Chondrocyte (in vitro differentiated cells): ENCODE measurements at regions not wholly inside any gene's neighbourhood (a gene's known extent, or its start where the extent isn't known, plus 50 kb on each side); places are given as distances from the start of the nearest gene placed in this dataset.

ENCODE experiments used
- DNase-seq: peaks from one replicate; pipeline ENCODE4 v3.0.0; 2021; ENCODE audit warnings: mixed read lengths, low spot score
- H3K27ac Mint-ChIP-seq: one replicate; pipeline ENCODE4 v1.8.0; 2021; ENCODE audit warnings: mild to moderate bottlenecking, moderate library complexity, mixed read lengths; ENCODE audit not compliant: unreplicated experiment
- H3K27me3 Mint-ChIP-seq: 2 replicates; pipeline ENCODE4 v1.8.0; 2021; ENCODE audit warnings: low read depth, mixed read lengths
- H3K36me3 Mint-ChIP-seq: 2 replicates; pipeline ENCODE4 v1.8.0; 2021; ENCODE audit warnings: low read depth, mixed read lengths
- H3K4me1 Mint-ChIP-seq: 2 replicates; pipeline ENCODE4 v1.8.0; 2021; ENCODE audit warnings: low read depth, mild to moderate bottlenecking, mixed read lengths
- H3K4me3 Mint-ChIP-seq: one replicate; pipeline ENCODE4 v1.8.0; 2021; ENCODE audit warnings: mild to moderate bottlenecking, moderate library complexity, mixed read lengths; ENCODE audit not compliant: unreplicated experiment
- H3K9me3 Mint-ChIP-seq: 2 replicates; pipeline ENCODE4 v1.8.0; 2021; ENCODE audit warnings: low read depth, mixed read lengths
- CTCF ChIP-seq: fragments of 200-600 bp; sonication (generic); IDR thresholded peaks from 2 replicates; pipeline ENCODE4 v1.5.0; 2021; ENCODE audit warnings: antibody characterized with exemption, mild to moderate bottlenecking, moderate library complexity
- microRNA-seq: library from miRNA; unstranded; fragments of <30 nt; microRNA quantifications from one replicate; pipeline ENCODE4 v1.2.0, GENCODE V29; 2020; ENCODE audit warnings: borderline number of aligned reads

GRCh38 chr9:94198414-94198813, 60.7 kb upstream of the ZNF169 start:
- no peak for TF ChIP-seq CTCF
- Mint-ChIP-seq H3K9me3 (peaks cover 39% of the 10 kb centered on the region), H3K4me3 (no peak overlapping the region), H3K27ac (peak overlapping the region; percentile 32), H3K36me3 (peaks cover 46% of the 10 kb centered on the region), H3K4me1 (peaks cover 4% of the 10 kb centered on the region), H3K27me3 (no peaks in the 10 kb centered on the region)
- no peak for DNase-seq

- H3K27ac Mint-ChIP-seq, result no peak overlapping the region
- no peaks in the 10 kb centered on the region for H3K27me3 Mint-ChIP-seq
- no peak for TF ChIP-seq CTCF
- no peak overlapping the region for H3K4me3 Mint-ChIP-seq
- H3K4me1 Mint-ChIP-seq, result peaks cover 4% of the 10 kb centered on the region
- peaks cover 37% of the 10 kb centered on the region for H3K36me3 Mint-ChIP-seq
- DNase-seq, result no peak
- H3K9me3 Mint-ChIP-seq, result peaks cover 39% of the 10 kb centered on the region
Measured at GRCh38 chr9:94199776-94200175, 59.3 kb upstream of the ZNF169 start.

DNA sequence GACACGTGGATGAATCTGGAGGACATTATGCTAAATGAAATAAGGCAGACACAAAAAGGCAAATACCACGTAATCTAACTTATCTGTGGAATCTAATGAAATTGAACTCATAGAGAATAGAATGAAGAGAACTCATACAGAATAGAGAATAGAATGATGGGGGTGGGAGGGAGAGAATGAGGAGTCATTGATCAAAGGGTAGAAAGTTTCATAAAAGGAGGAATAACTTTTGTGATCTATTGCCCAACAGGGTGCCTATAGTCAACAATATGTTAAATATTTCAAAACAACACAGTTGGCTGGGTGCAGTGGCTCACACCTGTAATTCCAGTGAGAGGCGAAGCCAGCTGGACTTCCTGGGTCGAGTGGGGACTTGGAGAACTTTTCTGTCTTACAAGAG, 54.9 kb upstream of the ZNF169 start:
- H3K4me1 Mint-ChIP-seq, result peaks cover 4% of the 10 kb centered on the region
- H3K27ac Mint-ChIP-seq, result no peak overlapping the region
- DNase-seq, result no peak
- H3K27me3 Mint-ChIP-seq, result no peaks in the 10 kb centered on the region
- no peak for TF ChIP-seq CTCF
- peaks cover 14% of the 10 kb centered on the region for H3K36me3 Mint-ChIP-seq
- H3K4me3 Mint-ChIP-seq, result no peak overlapping the region
- H3K9me3 Mint-ChIP-seq, result peaks cover 37% of the 10 kb centered on the region

DNA sequence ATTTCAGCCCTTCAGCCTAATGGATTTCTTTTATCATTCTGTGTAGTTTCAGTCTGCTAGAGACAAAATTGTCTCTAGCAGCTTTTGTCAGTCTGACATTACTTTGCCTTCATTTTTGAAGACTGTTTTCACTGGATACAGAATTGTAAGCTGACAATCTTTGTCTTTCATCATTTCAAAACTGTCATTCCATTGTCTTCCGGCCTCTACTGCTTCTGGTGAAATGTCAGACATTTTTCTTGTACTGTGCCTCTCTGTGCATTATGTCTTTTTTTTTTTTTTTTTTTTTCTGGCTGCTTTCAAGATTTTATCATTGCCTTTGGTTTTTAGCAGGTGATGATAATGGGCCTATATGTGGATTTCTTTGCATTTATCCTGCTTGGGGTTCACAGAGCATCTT, 51.3 kb upstream of the ZNF169 start:
- H3K4me1 Mint-ChIP-seq, result peaks cover 16% of the 10 kb centered on the region
- no peak for DNase-seq
- H3K27ac Mint-ChIP-seq, result no peak overlapping the region
- no peak overlapping the region for H3K4me3 Mint-ChIP-seq
- H3K27me3 Mint-ChIP-seq, result no peaks in the 10 kb centered on the region
- peaks cover 24% of the 10 kb centered on the region for H3K9me3 Mint-ChIP-seq
- H3K36me3 Mint-ChIP-seq, result peaks cover 3% of the 10 kb centered on the region
- no peak for TF ChIP-seq CTCF

Small RNAs in the stretch of these regions (microRNA-seq; reads per million reads assigned to microRNA genes)
- 367 reads per million, percentile 71 among the genes with 10 or more reads in this experiment for gene MIRLET7A1
- gene MIRLET7D, result 23,505 reads per million, percentile 96 among the genes with 10 or more reads in this experiment
- gene MIRLET7F1, result 458 reads per million, percentile 72 among the genes with 10 or more reads in this experiment
